ACHN (cell line): ENCODE measurements at regions not wholly inside any gene's neighbourhood (a gene's known extent, or its start where the extent isn't known, plus 50 kb on each side); places are given as distances from the start of the nearest gene placed in this dataset.
"Not testable (repeated sequence)": the region's sequence is repeated elsewhere in the genome, so short reads cannot be mapped to it uniquely, and the experiment has no call there.

Experiments used
- DNase-seq: peaks from one replicate; pipeline ENCODE4 v3.0.0-alpha.2; 2015
- in situ Hi-C: cut with HindIII; loops from 2 replicates; pipeline ENCODE4 v1.10.0; 2017; ENCODE audit warnings: low sequenced_read_pairs, low pct_ligation_motif_present, low pct_unique_long_range_greater_than_20kb

DNA sequence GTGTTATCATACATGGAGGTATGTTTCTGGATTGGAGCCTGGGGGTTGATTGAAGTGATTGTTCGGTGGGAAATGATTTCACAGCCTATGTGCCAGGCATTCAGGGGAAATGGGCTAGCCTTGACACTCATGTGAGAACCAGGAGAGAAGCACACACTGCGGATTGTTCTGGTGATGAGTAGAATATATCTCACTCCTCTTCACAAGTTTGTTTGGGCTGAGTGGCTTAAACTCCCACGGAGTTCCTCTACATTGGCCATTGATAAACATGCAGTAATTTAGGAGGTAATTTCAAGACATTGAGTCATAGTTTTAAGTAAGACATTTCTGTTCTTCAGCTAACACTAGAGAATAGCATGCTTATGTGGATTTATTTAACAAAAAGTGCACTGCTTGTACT lies 498.9 kb upstream of the NETO1 start:
- in situ Hi-C loops = no loop called here
- no peak for DNase-seq

DNA sequence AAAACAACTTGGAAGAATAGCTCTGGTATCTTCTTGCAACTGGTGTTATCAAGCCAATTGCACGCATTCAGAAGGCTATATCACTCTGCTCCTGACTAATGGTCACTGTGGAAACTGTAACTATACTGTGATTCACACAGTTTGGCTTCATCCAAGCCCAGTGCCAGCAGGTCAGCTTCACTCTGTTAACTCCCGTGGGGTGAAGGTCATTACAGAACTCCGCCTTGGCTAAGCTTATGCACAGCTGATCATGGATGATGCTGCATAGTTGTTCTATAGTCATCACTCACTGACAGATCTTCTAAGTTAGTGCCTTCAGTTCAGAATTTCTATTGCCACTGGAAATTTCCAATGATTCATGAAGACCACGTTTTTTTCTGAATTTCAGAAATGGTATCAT lies 497.2 kb upstream of the NETO1 start:
- DNase-seq = no peak

GRCh38 chr18:73355121-73355520 lies 487.3 kb upstream of the NETO1 start:
- in situ Hi-C loops = no loop called here
- DNase-seq = no peak

More for the DNA sequence above, 497.2 kb upstream of the NETO1 start:
- in situ Hi-C loops = no loop called here

DNA sequence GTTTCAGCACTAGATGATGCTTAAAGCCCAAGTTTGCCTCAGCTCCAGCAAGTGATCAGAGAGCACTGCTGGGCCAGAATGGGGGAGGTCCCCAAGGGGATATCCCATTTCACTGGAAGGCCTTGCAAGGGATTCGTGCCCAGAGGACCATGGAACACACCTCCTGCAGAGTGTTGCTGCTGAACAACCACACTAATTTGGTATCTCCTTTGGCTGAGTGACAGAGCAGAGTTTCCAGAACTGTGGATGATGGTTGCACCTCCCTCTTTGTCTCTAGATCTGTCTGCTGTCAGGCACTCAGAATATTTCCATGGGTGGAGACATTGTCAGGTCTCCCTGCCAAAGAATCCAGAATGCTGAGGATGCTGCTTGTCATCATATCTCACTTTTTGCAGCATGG lies 484.8 kb upstream of the NETO1 start:
- no peak for DNase-seq
- in situ Hi-C loops = no loop called here

DNA sequence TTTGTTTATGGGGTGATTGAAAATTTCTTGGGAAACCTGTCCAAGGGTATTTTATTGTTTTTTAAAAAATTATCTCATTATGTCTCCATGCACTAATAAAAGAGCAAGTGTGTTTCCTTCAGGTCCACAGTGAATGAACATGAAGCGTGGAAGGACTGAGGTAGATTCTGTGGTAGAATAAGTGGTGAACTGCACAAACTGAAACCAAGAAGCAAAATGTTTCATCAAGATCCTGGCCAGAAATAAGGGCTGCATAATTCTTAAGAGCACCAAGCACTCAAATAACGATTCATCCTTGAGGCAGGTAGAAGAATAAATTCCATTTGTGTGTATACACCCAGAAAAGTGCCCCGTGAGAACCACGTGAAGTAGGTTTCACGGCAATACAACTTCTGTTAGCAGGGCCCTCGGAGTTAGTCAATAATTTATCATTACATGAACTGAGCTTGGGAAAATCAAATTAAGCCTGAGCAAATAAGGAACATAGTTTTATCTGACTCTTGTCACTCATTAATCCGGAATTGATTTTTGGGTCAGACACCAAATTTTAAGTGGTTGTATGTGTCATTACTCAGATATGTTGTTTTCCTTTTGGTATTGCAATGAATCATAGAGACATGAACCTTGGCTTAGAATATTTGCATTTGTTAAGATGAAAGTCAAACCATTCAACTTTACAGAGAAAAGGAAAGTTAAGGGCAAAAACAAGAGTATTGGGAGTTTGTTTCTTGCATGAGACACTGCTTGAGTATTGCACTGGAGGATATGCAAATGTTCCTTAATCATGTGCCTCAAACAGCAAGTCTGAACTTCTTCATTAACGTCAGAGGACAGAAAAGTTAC lies 472.6 kb upstream of the NETO1 start:
- peak; percentile 66 for DNase-seq
- in situ Hi-C loops = no loop called here

DNA sequence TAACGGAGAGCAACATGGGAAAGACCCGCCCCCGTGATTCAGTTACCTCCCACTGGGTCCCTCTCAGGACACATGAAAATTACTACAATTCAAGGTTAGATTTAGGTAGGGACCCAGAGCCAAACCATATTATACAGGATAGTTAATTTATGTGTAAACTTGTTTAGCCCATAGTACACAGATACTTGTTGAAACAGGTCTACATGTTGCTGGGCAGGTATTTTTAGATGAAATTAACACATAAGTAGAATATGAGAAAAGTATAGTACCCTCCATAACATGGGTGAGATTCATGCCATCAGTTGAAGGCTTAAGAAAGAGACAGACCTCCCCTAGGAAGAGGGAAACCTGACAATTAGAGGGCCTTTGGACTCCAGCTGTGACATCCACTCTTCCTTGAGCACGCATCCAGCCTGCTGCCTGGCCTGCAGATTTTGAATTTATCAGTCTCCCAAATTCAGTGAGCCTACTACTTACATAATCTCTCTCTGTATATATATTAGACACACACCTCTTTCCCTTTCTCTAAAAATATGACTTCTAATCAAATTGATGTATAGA lies 463.5 kb upstream of the NETO1 start:
- no peak for DNase-seq
- in situ Hi-C loops = no loop called here

DNA sequence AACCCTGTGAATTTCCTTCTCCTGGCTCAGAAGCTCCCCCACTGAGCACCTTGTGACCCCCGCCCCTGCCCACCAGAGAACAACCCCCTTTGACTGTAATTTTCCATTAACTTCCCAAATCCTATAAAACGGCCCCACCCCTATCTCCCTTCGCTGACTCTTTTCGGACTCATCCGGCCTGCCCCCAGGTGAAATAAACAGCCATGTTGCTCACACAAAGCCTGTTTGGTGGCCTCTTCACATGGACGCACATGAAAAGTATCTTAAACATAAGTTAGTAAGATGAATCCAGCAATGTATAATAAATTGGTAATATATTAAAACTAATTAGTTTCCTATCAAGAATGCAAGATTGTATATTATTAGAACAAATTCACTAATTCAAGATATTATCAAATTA lies 462.3 kb upstream of the NETO1 start:
- DNase-seq, in situ Hi-C loops: not testable (repeated sequence)

- DNase-seq, in situ Hi-C loops: not testable (repeated sequence)
Measured at GRCh38 chr18:73324187-73324831, 456.5 kb upstream of the NETO1 start.

GRCh38 chr18:73318739-73319479 lies 451.1 kb upstream of the NETO1 start:
- in situ Hi-C loops = no loop called here
- DNase-seq = no peak

DNA sequence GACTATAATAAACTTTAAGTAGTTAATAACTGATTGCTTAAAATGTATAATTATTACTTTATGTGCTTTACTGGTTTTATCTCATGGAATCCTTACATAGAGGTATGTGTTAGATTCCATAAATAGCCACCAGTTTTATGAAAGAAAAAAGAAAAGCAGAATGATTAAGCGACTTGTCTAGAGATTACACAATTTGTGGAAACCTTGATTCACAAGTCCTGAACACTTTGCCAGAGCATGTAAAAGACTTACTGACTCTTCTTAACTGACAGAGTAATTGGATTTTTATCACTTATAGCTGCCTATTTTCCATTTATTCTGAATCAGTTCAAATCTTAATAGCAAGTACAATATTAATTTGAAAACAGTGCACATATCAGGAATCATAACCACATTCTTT lies 448.7 kb upstream of the NETO1 start:
- in situ Hi-C loops = no loop called here
- no peak for DNase-seq

GRCh38 chr18:73315381-73315780 lies 447.6 kb upstream of the NETO1 start:
- in situ Hi-C loops = no loop called here

DNA sequence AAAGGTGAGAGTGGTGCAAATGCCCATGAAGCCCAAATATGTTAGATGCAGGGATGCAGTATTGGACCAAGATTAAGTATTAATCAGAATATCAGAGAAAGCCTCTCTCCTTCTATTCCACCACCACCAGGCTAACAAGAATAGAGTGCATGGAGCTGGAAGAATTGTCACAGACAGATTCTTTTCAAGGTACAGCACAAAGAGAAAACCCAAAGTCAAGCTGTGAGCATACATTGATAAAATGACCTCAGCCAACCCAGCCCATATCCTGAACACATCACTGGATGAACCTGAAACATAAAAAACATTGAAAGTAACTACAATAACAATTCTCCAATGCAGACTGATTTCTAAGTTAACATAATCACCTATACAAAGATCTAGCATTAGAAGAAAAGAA lies 445.7 kb upstream of the NETO1 start:
- DNase-seq = no peak
- in situ Hi-C loops = no loop called here

More at GRCh38 chr18:73315381-73315780, 447.6 kb upstream of the NETO1 start:
- no peak for DNase-seq

GRCh38 chr18:73296686-73297085 lies 428.9 kb upstream of the NETO1 start:
- in situ Hi-C loops = no loop called here
- no peak for DNase-seq

DNA sequence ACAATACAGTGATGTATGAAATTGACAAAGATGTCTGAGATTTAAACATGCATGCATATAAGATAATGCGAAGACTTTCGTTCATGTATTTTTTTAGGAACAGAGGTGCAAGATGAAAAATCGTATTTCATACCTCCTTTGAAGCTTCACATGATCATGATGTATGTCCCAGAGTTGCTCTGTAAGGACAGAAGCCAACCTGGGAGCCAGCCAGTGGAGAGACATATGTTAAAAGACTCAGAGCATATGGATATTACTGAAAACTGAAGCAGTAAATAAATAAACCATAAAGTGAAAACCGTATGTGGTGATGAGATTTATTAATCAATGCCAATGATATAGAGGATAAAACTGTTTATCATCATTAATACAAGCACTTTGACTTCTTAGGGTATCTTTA lies 424.4 kb upstream of the NETO1 start:
- no peak for DNase-seq
- in situ Hi-C loops = no loop called here

- DNase-seq = no peak
- in situ Hi-C loops = no loop called here
Measured at GRCh38 chr18:73288813-73289212, 421.0 kb upstream of the NETO1 start.

DNA sequence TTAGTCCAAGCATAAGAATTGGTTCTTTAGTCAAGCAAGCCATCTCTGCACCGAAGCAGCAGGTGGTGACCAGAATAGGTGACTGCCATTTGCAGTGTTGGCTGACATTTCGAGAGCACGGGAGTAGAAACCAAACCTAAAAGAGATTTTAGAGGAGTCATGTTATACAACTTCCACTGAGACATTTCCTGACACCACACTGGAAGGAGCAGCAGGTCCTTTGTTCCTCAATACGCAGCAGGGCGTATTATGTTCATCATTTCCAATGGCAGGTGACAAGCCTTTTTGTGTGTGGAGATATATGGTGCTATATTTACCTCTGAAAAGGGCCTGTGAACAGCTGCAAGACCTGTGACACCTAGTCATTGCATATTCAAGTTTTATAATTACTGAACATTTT lies 418.8 kb upstream of the NETO1 start:
- in situ Hi-C loops = no loop called here
- no peak for DNase-seq

DNA sequence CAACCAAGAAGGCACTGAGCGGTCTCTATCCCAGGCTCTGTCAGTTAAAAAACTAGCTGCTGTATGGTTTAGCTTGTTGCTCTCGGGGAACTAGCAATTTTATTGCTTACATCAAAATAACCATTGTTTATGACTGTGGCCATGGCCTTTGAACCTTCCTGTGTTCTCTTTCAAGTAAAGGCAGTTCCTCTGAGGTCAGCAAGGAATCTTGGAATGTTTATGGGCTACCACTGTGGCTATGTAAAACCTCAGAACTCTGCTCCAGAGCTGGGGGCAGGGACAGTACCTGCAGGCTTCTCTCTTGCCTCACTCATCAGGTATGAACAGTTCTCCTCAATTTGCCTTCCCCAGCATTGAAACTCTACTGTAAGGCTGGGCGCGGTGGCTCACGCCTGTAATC lies 416.0 kb upstream of the NETO1 start:
- peak; percentile 2 for DNase-seq

GRCh38 chr18:73283032-73283431 lies 415.2 kb upstream of the NETO1 start:
- no peak for DNase-seq
- in situ Hi-C loops = no loop called here

More for the DNA sequence above, 416.0 kb upstream of the NETO1 start:
- in situ Hi-C loops = no loop called here

GRCh38 chr18:73279498-73279897 lies 411.7 kb upstream of the NETO1 start:
- in situ Hi-C loops = no loop called here
- no peak for DNase-seq
